Loucy (cell line): ENCODE measurements at regions not wholly inside any gene's neighbourhood (a gene's known extent, or its start where the extent isn't known, plus 50 kb on each side); places are given as distances from the start of the nearest gene placed in this dataset.

Experiments
- CTCF ChIP-seq: fragments of 200-600 bp; sonication (generic); conservative IDR thresholded peaks from 2 replicates; pipeline ENCODE4 v1.5.1; 2014; ENCODE audit warnings: mild to moderate bottlenecking, antibody characterized with exemption, low read length
- EZH2phosphoT487 ChIP-seq: fragments of 200-600 bp; IDR thresholded peaks from 2 replicates; pipeline ENCODE4 v1.6.1; 2018; ENCODE audit warnings: antibody characterized with exemption, mild to moderate bottlenecking, moderate library complexity, borderline replicate concordance

DNA sequence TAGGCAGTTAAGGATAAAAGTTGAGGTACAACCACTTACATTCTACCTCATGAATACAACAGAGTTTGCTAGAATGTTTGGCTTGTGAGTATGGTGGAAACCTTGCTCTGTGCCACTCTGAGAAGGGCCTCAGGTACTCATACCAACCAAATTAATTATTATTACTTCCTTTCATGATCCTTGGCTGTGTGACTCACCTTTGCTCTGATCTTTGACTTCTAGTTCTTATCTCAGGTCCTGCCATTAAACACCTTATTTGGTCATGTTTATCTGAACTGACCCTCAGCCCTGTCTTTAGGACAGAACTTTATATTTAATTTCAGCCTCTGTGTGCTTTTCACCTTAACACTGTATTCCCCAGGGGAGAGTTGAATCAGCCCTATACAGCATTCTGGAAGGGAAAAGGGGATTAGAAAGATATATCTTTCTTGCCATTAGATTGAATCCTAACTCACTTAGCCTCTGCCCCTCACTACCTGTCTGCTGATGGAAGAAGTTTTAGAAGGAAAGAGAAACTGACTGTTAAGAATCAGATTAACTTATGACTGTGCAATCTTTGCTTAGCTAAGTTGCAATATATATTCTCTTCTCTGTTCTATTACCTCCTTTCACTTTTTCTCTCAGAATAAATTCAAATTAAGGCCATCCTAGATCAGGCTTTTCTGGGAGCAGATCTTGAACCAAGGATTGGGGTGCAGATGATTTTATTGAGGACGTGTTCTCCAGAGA, 260.4 kb upstream of the DPYD start:
- no peak for TF ChIP-seq CTCF
- no peak for TF ChIP-seq EZH2phosphoT487
